HepG2 (cell line): ENCODE measurements at regions not wholly inside any gene's neighbourhood (a gene's known extent, or its start where the extent isn't known, plus 50 kb on each side); places are given as distances from the start of the nearest gene placed in this dataset.

Source experiments
- CBX1 ChIP-seq: IDR thresholded peaks from one replicate; pipeline ENCODE4 v1.6.1; 2016; ENCODE audit warnings: antibody characterized with exemption, low read depth
- DNMT1 ChIP-seq: sonication (generic); formaldehyde crosslinking; IDR thresholded peaks from 2 replicates; pipeline ENCODE4 v1.5.1; 2020; ENCODE audit warnings: mild to moderate bottlenecking, missing genetic modification reagents
- EP300 ChIP-seq, 3 experiments: sonication (generic) in 1 of 3; formaldehyde crosslinking in 1 of 3; IDR thresholded peaks; 2 replicates each; pipeline versions ENCODE4 v1.5.1 to v1.6.1; 2011 to 2020; ENCODE audit warnings: low read depth in 2 of 3, low read length in 2 of 3, borderline replicate concordance in 1 of 3, improper control_type of control experiment in 1 of 3, mild to moderate bottlenecking in 1 of 3, missing genetic modification reagents in 1 of 3, moderate library complexity in 1 of 3
- GABPB1 ChIP-seq: IDR thresholded peaks from 2 replicates; pipeline ENCODE4 v1.6.1; 2016; ENCODE audit warnings: mild to moderate bottlenecking, missing genetic modification reagents, moderate library complexity, missing compliant biosample characterization
- GFI1 ChIP-seq: sonication (generic); formaldehyde crosslinking; IDR thresholded peaks from 2 replicates; pipeline ENCODE4 v1.5.0; 2020; ENCODE audit warnings: missing genetic modification reagents, mild to moderate bottlenecking, borderline replicate concordance
- KLF11 ChIP-seq: IDR thresholded peaks from 2 replicates; pipeline ENCODE4 v1.6.1; 2016; ENCODE audit warnings: missing compliant biosample characterization
- MED1 ChIP-seq: sonication (generic); formaldehyde crosslinking; IDR thresholded peaks from 2 replicates; pipeline ENCODE4 v1.4.0; 2020; ENCODE audit warnings: missing genetic modification reagents
- MYNN ChIP-seq: sonication (generic); formaldehyde crosslinking; IDR thresholded peaks from 2 replicates; pipeline ENCODE4 v1.4.0; 2020; ENCODE audit warnings: mild to moderate bottlenecking, low read depth, missing genetic modification reagents
- RBAK ChIP-seq: sonication (generic); formaldehyde crosslinking; IDR thresholded peaks from 2 replicates; pipeline ENCODE4 v1.5.1; 2020; ENCODE audit warnings: mild to moderate bottlenecking, missing genetic modification reagents
- SRSF9 ChIP-seq: fragments of 200-400 bp; formaldehyde crosslinking; IDR thresholded peaks from 2 replicates; pipeline ENCODE4 v1.6.1; 2018; ENCODE audit warnings: borderline replicate concordance, mild to moderate bottlenecking, low read depth, low read length; ENCODE audit not compliant: insufficient read depth, poor library complexity, severe bottlenecking
- TARDBP ChIP-seq: sonication (generic); formaldehyde crosslinking; IDR thresholded peaks from 2 replicates; pipeline ENCODE4 v1.8.0; 2022; ENCODE audit warnings: mild to moderate bottlenecking, missing genetic modification reagents
- ZBTB44 ChIP-seq: sonication (generic); formaldehyde crosslinking; IDR thresholded peaks from 2 replicates; pipeline ENCODE4 v1.4.0; 2020; ENCODE audit warnings: missing genetic modification reagents
- ZMYM4 ChIP-seq: sonication (generic); formaldehyde crosslinking; IDR thresholded peaks from 2 replicates; pipeline ENCODE4 v1.8.1; 2023; ENCODE audit warnings: mild to moderate bottlenecking, missing genetic modification reagents
- ZNF263 ChIP-seq: sonication (generic); formaldehyde crosslinking; IDR thresholded peaks from 2 replicates; pipeline ENCODE4 v1.4.0; 2020; ENCODE audit warnings: missing genetic modification reagents
- ZNF282 ChIP-seq: fragments of 450-650 bp; IDR thresholded peaks from 2 replicates; pipeline ENCODE4 v1.6.1; 2018; ENCODE audit not compliant: partially characterized antibody
- ZNF337 ChIP-seq: sonication (generic); formaldehyde crosslinking; IDR thresholded peaks from 2 replicates; pipeline ENCODE4 v1.5.1; 2020; ENCODE audit warnings: missing genetic modification reagents, low read depth, mild to moderate bottlenecking, borderline replicate concordance
- ZNF580 ChIP-seq: IDR thresholded peaks from 2 replicates; pipeline ENCODE4 v1.6.1; 2016; ENCODE audit warnings: low read depth, borderline replicate concordance
- ZNF597 ChIP-seq: sonication (generic); formaldehyde crosslinking; IDR thresholded peaks from 2 replicates; pipeline ENCODE4 v1.5.0; 2020; ENCODE audit warnings: missing genetic modification reagents
- TF ChIP-seq, protein P1 (sequence below): sonication (generic); formaldehyde crosslinking; IDR thresholded peaks from 2 replicates; pipeline ENCODE4 v1.8.0; 2022; ENCODE audit warnings: missing genetic modification reagents, mild to moderate bottlenecking, borderline replicate concordance
- TF ChIP-seq, protein P2 (sequence below): sonication (generic); formaldehyde crosslinking; IDR thresholded peaks from 2 replicates; pipeline ENCODE4 v1.8.0; 2022; ENCODE audit warnings: missing genetic modification reagents, mild to moderate bottlenecking, inconsistent platforms, borderline replicate concordance

DNA sequence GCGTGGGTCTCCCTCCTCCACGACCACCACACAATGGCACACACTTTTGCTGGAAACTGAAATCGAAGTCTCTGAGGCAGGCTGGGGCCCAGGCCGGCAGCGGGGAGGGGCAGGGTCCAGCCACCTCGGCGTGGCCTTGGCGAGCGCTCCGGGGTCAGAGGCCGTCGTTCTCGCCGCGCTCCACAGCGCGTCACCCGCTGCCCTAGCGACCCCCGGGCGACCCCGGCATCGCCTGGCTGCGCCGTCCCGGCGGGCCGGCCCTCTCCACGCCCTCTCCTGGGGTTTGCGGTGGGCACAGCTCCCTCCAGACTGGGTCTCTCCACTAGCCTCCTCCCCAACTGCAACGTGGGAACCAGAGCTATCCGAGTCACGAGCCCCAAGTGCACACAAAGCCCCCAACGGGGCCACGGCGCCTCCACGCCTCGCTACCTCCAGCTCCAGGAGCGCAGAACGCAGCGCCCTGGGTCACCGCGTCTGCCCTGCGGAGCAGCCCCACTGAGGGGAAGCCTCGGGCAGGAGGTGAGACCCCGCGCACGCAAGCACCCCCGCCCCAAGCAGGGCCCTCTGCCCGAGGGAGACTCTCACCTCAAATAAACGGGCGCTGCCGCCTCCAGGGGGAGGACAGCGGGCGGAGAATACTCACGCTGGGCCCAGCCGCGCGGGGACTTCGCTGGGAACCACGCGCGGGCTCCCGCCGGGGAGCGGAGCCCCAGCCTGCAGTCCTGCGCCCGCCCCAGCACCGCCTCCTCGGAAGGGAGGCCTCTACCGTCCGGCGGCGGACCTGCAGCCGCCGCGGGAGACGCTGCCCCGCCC is 134.0 kb upstream of the BARHL2 start (continued):
- TF ChIP-seq SRSF9 (no peak), TARDBP (CRISPR knock-in tag) (no peak), RBAK (CRISPR knock-in tag) (no peak), DNMT1 (CRISPR knock-in tag) (peak; percentile 34; the same call in 1 of the 2 replicates), GFI1 (CRISPR knock-in tag) (no peak; the same call in 1 of the 2 replicates), CBX1 (no peak), ZBTB44 (CRISPR knock-in tag) (no peak), KLF11 (CRISPR knock-in tag) (no peak), ZNF580 (CRISPR knock-in tag) (peak; percentile 55; the same call in 1 of the 2 replicates), MED1 (CRISPR knock-in tag) (no peak), ZNF597 (no peak), ZNF263 (CRISPR knock-in tag) (no peak), ZNF282 (no peak), ZNF337 (no peak), GABPB1 (CRISPR knock-in tag) (peak; percentile 49; the same call in 1 of the 2 replicates), EP300 (IDR thresholded peaks at IDR 0.05; ENCODE audit: low read depth in 2 of 2, low read length in 2 of 2) (no peak), EP300 (CRISPR knock-in tag; IDR thresholded peaks at IDR 0.05; ENCODE audit: borderline replicate concordance) (no peak), ZMYM4 (CRISPR knock-in tag) (peak; percentile 56), MYNN (CRISPR knock-in tag) (no peak)
- TF ChIP-seq, protein P1, sequence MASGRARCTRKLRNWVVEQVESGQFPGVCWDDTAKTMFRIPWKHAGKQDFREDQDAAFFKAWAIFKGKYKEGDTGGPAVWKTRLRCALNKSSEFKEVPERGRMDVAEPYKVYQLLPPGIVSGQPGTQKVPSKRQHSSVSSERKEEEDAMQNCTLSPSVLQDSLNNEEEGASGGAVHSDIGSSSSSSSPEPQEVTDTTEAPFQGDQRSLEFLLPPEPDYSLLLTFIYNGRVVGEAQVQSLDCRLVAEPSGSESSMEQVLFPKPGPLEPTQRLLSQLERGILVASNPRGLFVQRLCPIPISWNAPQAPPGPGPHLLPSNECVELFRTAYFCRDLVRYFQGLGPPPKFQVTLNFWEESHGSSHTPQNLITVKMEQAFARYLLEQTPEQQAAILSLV (CRISPR knock-in tag): peak; percentile 81
- TF ChIP-seq, protein P2, sequence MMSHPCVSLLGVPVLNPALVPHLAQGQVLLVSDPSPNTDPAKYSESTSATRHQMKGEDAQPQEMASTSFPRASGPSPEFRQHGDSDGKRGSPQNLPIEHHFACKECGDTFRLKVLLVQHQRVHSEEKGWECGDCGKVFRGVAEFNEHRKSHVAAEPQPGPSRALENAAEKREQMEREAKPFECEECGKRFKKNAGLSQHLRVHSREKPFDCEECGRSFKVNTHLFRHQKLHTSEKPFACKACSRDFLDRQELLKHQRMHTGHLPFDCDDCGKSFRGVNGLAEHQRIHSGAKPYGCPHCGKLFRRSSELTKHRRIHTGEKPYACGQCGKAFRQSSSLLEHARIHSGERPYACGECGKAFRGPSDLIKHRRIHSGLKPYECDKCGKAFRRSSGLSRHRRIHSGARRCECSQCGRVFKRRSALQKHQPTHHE: 0 out of 2 replicates have a peak, but pooled peaks have one; percentile 16
